Keratinocyte (primary cell): ENCODE measurements at regions not wholly inside any gene's neighbourhood (a gene's known extent, or its start where the extent isn't known, plus 50 kb on each side); places are given as distances from the start of the nearest gene placed in this dataset.

ENCODE experiments used
- DNase-seq: peaks from one replicate; pipeline ENCODE4 v3.0.0-alpha.2; 2011; ENCODE audit warnings: low read depth, missing footprints, low spot score
- FAIRE-seq: peaks from 2 replicates; lab custom pipeline; 2011; peaks lifted over from hg19 to GRCh38; lab: Jason Lieb, UNC
- H2AFZ ChIP-seq: 2 replicates; pipeline ENCODE4 v1.6.0; 2012; ENCODE audit warnings: low read length, control low read depth, inconsistent platforms; ENCODE audit not compliant: control insufficient read depth
- H3K27ac ChIP-seq: 2 replicates; pipeline ENCODE4 v1.5.1; 2011; ENCODE audit warnings: low read length; ENCODE audit not compliant: control insufficient read depth, insufficient read depth
- H3K27me3 ChIP-seq: 3 replicates; pipeline ENCODE4 v1.6.0; 2011; ENCODE audit warnings: low read length; ENCODE audit not compliant: control insufficient read depth, insufficient read depth; ENCODE audit errors: extremely low read depth
- H3K36me3 ChIP-seq, 2 experiments: 2 replicates in 1 of 2; 3 replicates in 1 of 2; pipeline ENCODE4 v1.5.1; 2011; ENCODE audit warnings: low read length in 2 of 2, mild to moderate bottlenecking in 1 of 2; ENCODE audit not compliant: control insufficient read depth in 2 of 2, insufficient read depth in 2 of 2; ENCODE audit errors: extremely low read depth in 1 of 2
- H3K4me1 ChIP-seq: 3 replicates; pipeline ENCODE4 v1.5.1; 2011; ENCODE audit warnings: low read length; ENCODE audit not compliant: control insufficient read depth, insufficient read depth; ENCODE audit errors: extremely low read depth
- H3K4me2 ChIP-seq: 3 replicates; pipeline ENCODE4 v1.6.0; 2011; ENCODE audit warnings: low read depth, low read length; ENCODE audit not compliant: control insufficient read depth, insufficient read depth; ENCODE audit errors: extremely low read depth
- H3K4me3 ChIP-seq, 3 experiments: fragments of 200-600 bp in 1 of 3; sonication (generic) in 1 of 3; 2 replicates in 2 of 3; 3 replicates in 1 of 3; pipeline ENCODE4 v1.5.1; 2011 to 2016; ENCODE audit warnings: low read length in 3 of 3, mild to moderate bottlenecking in 3 of 3, control low read depth in 2 of 3, inconsistent platforms in 1 of 3, low read depth in 1 of 3, mixed read lengths in 1 of 3, mixed run types in 1 of 3, moderate library complexity in 1 of 3; ENCODE audit not compliant: control insufficient read depth in 2 of 3, insufficient read depth in 2 of 3; ENCODE audit errors: extremely low read depth in 1 of 3
- H3K79me2 ChIP-seq: 2 replicates; pipeline ENCODE4 v1.6.0; 2012; ENCODE audit warnings: low read length; ENCODE audit not compliant: control insufficient read depth, insufficient read depth
- H3K9ac ChIP-seq: 3 replicates; pipeline ENCODE4 v1.6.0; 2011; ENCODE audit warnings: low read length; ENCODE audit not compliant: control insufficient read depth, insufficient read depth; ENCODE audit errors: extremely low read depth
- H3K9me1 ChIP-seq: 3 replicates; pipeline ENCODE4 v1.6.0; 2011; ENCODE audit warnings: low read length; ENCODE audit not compliant: control insufficient read depth, insufficient read depth; ENCODE audit errors: extremely low read depth
- H3K9me3 ChIP-seq: 2 replicates; pipeline ENCODE4 v1.5.1; 2012; ENCODE audit warnings: low read depth, low read length; ENCODE audit not compliant: control insufficient read depth
- H4K20me1 ChIP-seq: 3 replicates; pipeline ENCODE4 v1.6.0; 2011; ENCODE audit warnings: low read length; ENCODE audit not compliant: control insufficient read depth, insufficient read depth; ENCODE audit errors: extremely low read depth
- CTCF ChIP-seq, 3 experiments: IDR thresholded peaks in 1 of 3; conservative IDR thresholded peaks in 1 of 3; optimal IDR thresholded peaks in 1 of 3; 2 replicates in 2 of 3; 3 replicates in 1 of 3; pipeline versions ENCODE3 to v1.5.1; 2011; ENCODE audit warnings: low read length in 3 of 3, mild to moderate bottlenecking in 3 of 3, moderate library complexity in 2 of 3, control low read depth in 1 of 3, inconsistent platforms in 1 of 3; ENCODE audit not compliant: insufficient read depth in 2 of 3; ENCODE audit errors: extremely low read depth in 1 of 3
- EZH2 ChIP-seq: IDR thresholded peaks from one replicate; pipeline ENCODE4 v1.6.1; 2012; ENCODE audit warnings: inconsistent platforms, mild to moderate bottlenecking, low read length, moderate library complexity
- dilution Hi-C: fragments of 300-500 bp; cut with MboI; formaldehyde crosslinking; loops from one replicate; pipeline ENCODE4 v1.7.0; 2020; ENCODE audit warnings: low sequenced_read_pairs; ENCODE audit not compliant: extremely low pct_ligation_motif_present

- no peak for TF ChIP-seq CTCF (optimal IDR thresholded peaks at IDR 0.05 in 1 of 3, IDR thresholded peaks at IDR 0.05 in 1 of 3, conservative IDR thresholded peaks at IDR 0.05 in 1 of 3; ENCODE audit: extremely low read depth in 1 of 3, insufficient read depth in 2 of 3, low read length in 3 of 3)
- no peak for TF ChIP-seq EZH2
- DNase-seq (no peak), FAIRE-seq (no peak)
- Histone ChIP-seq H3K9me3 (no peaks in the 10 kb centered on the region), H3K79me2 (peaks cover 40% of the 10 kb centered on the region), H3K27me3 (no peaks in the 10 kb centered on the region), H3K4me3 (peak overlapping the region; percentile 82 to 99 (median 96)), H3K9me1 (no peaks in the 10 kb centered on the region), H2AFZ (peak overlapping the region; percentile 88), H3K4me2 (peak overlapping the region; percentile 91), H3K4me1 (peaks cover 26% of the 10 kb centered on the region), H4K20me1 (peaks cover 5% of the 10 kb centered on the region), H3K27ac (no peak overlapping the region), H3K36me3 (peaks cover 0 to 3% of the 10 kb centered on the region in 2 experiments), H3K9ac (peak overlapping the region; percentile 93)
- dilution Hi-C loops, result no loop called here
Observed at GRCh38 chr9:110047955-110048402, 160.0 kb downstream of the C9orf152 start.

- peak overlapping the region; percentile 93 for H3K9ac ChIP-seq
- H3K36me3 ChIP-seq, result peaks cover 0 to 4% of the 10 kb centered on the region in 2 experiments
- H3K9me3 ChIP-seq, result no peaks in the 10 kb centered on the region
- H3K27ac ChIP-seq, result peak overlapping the region; percentile 76
- peaks cover under 1% of the 10 kb centered on the region for H3K9me1 ChIP-seq
- dilution Hi-C loops, result no loop called here
- H3K79me2 ChIP-seq, result peaks cover 45% of the 10 kb centered on the region
- no peaks in the 10 kb centered on the region for H3K27me3 ChIP-seq
- H3K4me3 ChIP-seq, result peak overlapping the region; percentile 82 to 99 (median 96)
- peaks cover 26% of the 10 kb centered on the region for H3K4me1 ChIP-seq
- H3K4me2 ChIP-seq, result peak overlapping the region; percentile 91
- peak overlapping the region; percentile 88 for H2AFZ ChIP-seq
- FAIRE-seq, result no peak
- DNase-seq, result no peak
- TF ChIP-seq CTCF (optimal IDR thresholded peaks at IDR 0.05 in 1 of 3, IDR thresholded peaks at IDR 0.05 in 1 of 3, conservative IDR thresholded peaks at IDR 0.05 in 1 of 3; ENCODE audit: extremely low read depth in 1 of 3, insufficient read depth in 2 of 3, low read length in 3 of 3) (no peak), EZH2 (no peak)
- H4K20me1 ChIP-seq, result peaks cover 7% of the 10 kb centered on the region
Observed at GRCh38 chr9:110048403-110048975, 159.5 kb downstream of the C9orf152 start.
